GM12872 (cell line): ENCODE measurements at regions not wholly inside any gene's neighbourhood (a gene's known extent, or its start where the extent isn't known, plus 50 kb on each side); places are given as distances from the start of the nearest gene placed in this dataset.

ENCODE experiments used
- CTCF ChIP-seq: IDR thresholded peaks from 3 replicates; pipeline ENCODE4 v1.5.1; 2011; ENCODE audit warnings: low read depth, mild to moderate bottlenecking, low read length, moderate library complexity; ENCODE audit not compliant: insufficient read depth

- no peak for TF ChIP-seq CTCF
Measured at GRCh38 chr4:174157106-174157607, 126.3 kb downstream of the FBXO8 start.

- TF ChIP-seq CTCF: peak; percentile 62
Measured at GRCh38 chr4:174156239-174156826, 127.1 kb downstream of the FBXO8 start.

GRCh38 chr4:174154215-174154854, 129.1 kb downstream of the FBXO8 start:
- no peak for TF ChIP-seq CTCF

GRCh38 chr4:174152717-174153466, 130.6 kb downstream of the FBXO8 start:
- no peak for TF ChIP-seq CTCF

- no peak for TF ChIP-seq CTCF
Measured at GRCh38 chr4:174147863-174148262, 135.6 kb downstream of the FBXO8 start.

GRCh38 chr4:174144106-174144505, 139.4 kb downstream of the FBXO8 start:
- TF ChIP-seq CTCF: no peak

- no peak for TF ChIP-seq CTCF
Measured at GRCh38 chr4:174141876-174142275, 141.6 kb downstream of the FBXO8 start.
